Endothelial cell of umbilical vein (primary cell): ENCODE measurements at regions not wholly inside any gene's neighbourhood (a gene's known extent, or its start where the extent isn't known, plus 50 kb on each side); places are given as distances from the start of the nearest gene placed in this dataset.
"Not testable (repeated sequence)": the region's sequence is repeated elsewhere in the genome, so short reads cannot be mapped to it uniquely, and the experiment has no call there.

Experiments used
- BruUV-seq: library from RNA; stranded (reverse); fragments of 400-500 nt; replicated peaks from 2 replicates; lab custom pipeline; 2021; lab: Mats Ljungman, UMichigan
- CTCF ChIA-PET: fragments of 300-600, 350-600 bp; sonication (Branson Sonifier 250); formaldehyde crosslinking; loops from one replicate; lab custom pipeline; 2021; ENCODE audit warnings: antibody characterized with exemption, inconsistent platforms; lab: Charles Lee
- POLR2A ChIA-PET: fragments of 300-600, 350-600 bp; sonication (Branson Sonifier 250); formaldehyde crosslinking; loops from one replicate; lab custom pipeline; 2021; ENCODE audit warnings: antibody characterized with exemption, inconsistent platforms; lab: Charles Lee
- DNase-seq: peaks from one replicate; pipeline ENCODE4 v3.0.0-alpha.2; 2011; ENCODE audit warnings: low read depth, low spot score
- FAIRE-seq: peaks from 2 replicates; lab custom pipeline; 2011; peaks lifted over from hg19 to GRCh38; lab: Jason Lieb, UNC
- H2AFZ ChIP-seq: 2 replicates; pipeline ENCODE4 v1.6.0; 2012; ENCODE audit warnings: low read depth, low read length, control low read depth, inconsistent platforms
- H3K27ac ChIP-seq: 2 replicates; pipeline ENCODE4 v1.5.1; 2011; ENCODE audit warnings: low read depth, mild to moderate bottlenecking, control low read depth, low read length, moderate library complexity; ENCODE audit not compliant: insufficient read depth
- H3K27me3 ChIP-seq, 2 experiments: 2 replicates each; pipeline versions ENCODE4 v1.6.0 to v1.6.1; 2011; ENCODE audit warnings: low read length in 2 of 2, mixed read lengths in 1 of 2; ENCODE audit not compliant: control insufficient read depth in 2 of 2, insufficient read depth in 2 of 2
- H3K36me3 ChIP-seq, 2 experiments: 2 replicates in 1 of 2; 3 replicates in 1 of 2; pipeline ENCODE4 v1.5.1; 2011; ENCODE audit warnings: low read length in 2 of 2, mild to moderate bottlenecking in 1 of 2, moderate library complexity in 1 of 2; ENCODE audit not compliant: control insufficient read depth in 2 of 2, insufficient read depth in 2 of 2; ENCODE audit errors: extremely low read depth in 1 of 2
- H3K4me1 ChIP-seq: 3 replicates; pipeline ENCODE4 v1.5.1; 2011; ENCODE audit warnings: mild to moderate bottlenecking, low read length; ENCODE audit not compliant: control insufficient read depth, insufficient read depth; ENCODE audit errors: extremely low read depth
- H3K4me2 ChIP-seq: 2 replicates; pipeline ENCODE4 v1.6.1; 2011; ENCODE audit warnings: low read length, control low read depth, mixed read lengths; ENCODE audit not compliant: insufficient read depth
- H3K4me3 ChIP-seq, 3 experiments: fragments of 200-600 bp in 1 of 3; sonication (generic), shearing (Covaris generic) in 1 of 3; replicated peaks in 1 of 3; 2 replicates each; pipeline ENCODE4 v1.5.1; 2011 to 2016; ENCODE audit warnings: control low read depth in 3 of 3, low read length in 3 of 3, mild to moderate bottlenecking in 2 of 3, inconsistent platforms in 1 of 3, low read depth in 1 of 3, moderate library complexity in 1 of 3; ENCODE audit not compliant: insufficient read depth in 1 of 3
- H3K79me2 ChIP-seq: 2 replicates; pipeline ENCODE4 v1.6.0; 2012; ENCODE audit warnings: low read length, inconsistent platforms; ENCODE audit not compliant: control insufficient read depth, insufficient read depth
- H3K9ac ChIP-seq: replicated peaks from 2 replicates; pipeline ENCODE3; 2011; ENCODE audit warnings: low read length, control low read depth; ENCODE audit not compliant: insufficient read depth; ENCODE audit errors: extremely low read depth
- H3K9me1 ChIP-seq: replicated peaks from 3 replicates; pipeline ENCODE4 v1.6.0; 2011; ENCODE audit warnings: mild to moderate bottlenecking, low read length; ENCODE audit not compliant: control insufficient read depth, insufficient read depth; ENCODE audit errors: extremely low read depth
- H3K9me3 ChIP-seq: replicated peaks from 2 replicates; pipeline ENCODE4 v1.5.1; 2012; ENCODE audit warnings: low read length, inconsistent platforms; ENCODE audit not compliant: control insufficient read depth, insufficient read depth
- H4K20me1 ChIP-seq: replicated peaks from 2 replicates; pipeline ENCODE3; 2011; ENCODE audit warnings: mild to moderate bottlenecking, low read length; ENCODE audit not compliant: control insufficient read depth, insufficient read depth; ENCODE audit errors: extremely low read depth
- FOS ChIP-seq: IDR thresholded peaks from 2 replicates; pipeline ENCODE4 v1.6.1; 2011; ENCODE audit warnings: mild to moderate bottlenecking, low read length, moderate library complexity, borderline replicate concordance; ENCODE audit not compliant: insufficient read depth
- GATA2 ChIP-seq: IDR thresholded peaks from 2 replicates; pipeline ENCODE4 v1.7.0; 2011; ENCODE audit warnings: low read depth, mild to moderate bottlenecking, moderate library complexity, mixed read lengths, low read length; ENCODE audit not compliant: insufficient read length, insufficient read depth
- JUN ChIP-seq: IDR thresholded peaks from 2 replicates; pipeline ENCODE4 v1.6.1; 2011; ENCODE audit warnings: borderline replicate concordance, low read depth; ENCODE audit not compliant: insufficient read length, insufficient read depth
- MYC ChIP-seq: IDR thresholded peaks from one replicate; pipeline ENCODE4 v1.6.1; 2011; ENCODE audit warnings: mild to moderate bottlenecking, low read depth, low read length
- POLR2A ChIP-seq: IDR thresholded peaks from 2 replicates; pipeline ENCODE4 v1.6.1; 2012; ENCODE audit warnings: low read depth, mild to moderate bottlenecking, control low read depth, low read length
- dilution Hi-C: fragments of 300-500 bp; cut with MboI; formaldehyde crosslinking; loops from one replicate; pipeline ENCODE4 v1.15.0; 2019; ENCODE audit warnings: low sequenced_read_pairs; ENCODE audit not compliant: extremely low pct_ligation_motif_present
- intact Hi-C: fragments of 100-400 bp; cut with micrococcal nuclease; formaldehyde crosslinking; loops from one replicate; pipeline ENCODE4 v1.10.0; 2022
- TF ChIP-seq, protein P1 (sequence below): IDR thresholded peaks from 2 replicates; pipeline ENCODE4 v1.6.1; 2011; ENCODE audit not compliant: insufficient read depth, insufficient read length
- TF ChIP-seq, protein P2 (sequence below), 2 donors: IDR thresholded peaks; 1 replicate in 1 of 2; 2 replicates in 1 of 2; pipeline ENCODE4 v1.5.1; 2011; ENCODE audit warnings: low read length in 2 of 2, mild to moderate bottlenecking in 2 of 2, moderate library complexity in 2 of 2, control low read depth in 1 of 2, inconsistent platforms in 1 of 2, low read depth in 1 of 2; ENCODE audit not compliant: insufficient read depth in 1 of 2; ENCODE audit errors: extremely low read depth in 1 of 2

DNA sequence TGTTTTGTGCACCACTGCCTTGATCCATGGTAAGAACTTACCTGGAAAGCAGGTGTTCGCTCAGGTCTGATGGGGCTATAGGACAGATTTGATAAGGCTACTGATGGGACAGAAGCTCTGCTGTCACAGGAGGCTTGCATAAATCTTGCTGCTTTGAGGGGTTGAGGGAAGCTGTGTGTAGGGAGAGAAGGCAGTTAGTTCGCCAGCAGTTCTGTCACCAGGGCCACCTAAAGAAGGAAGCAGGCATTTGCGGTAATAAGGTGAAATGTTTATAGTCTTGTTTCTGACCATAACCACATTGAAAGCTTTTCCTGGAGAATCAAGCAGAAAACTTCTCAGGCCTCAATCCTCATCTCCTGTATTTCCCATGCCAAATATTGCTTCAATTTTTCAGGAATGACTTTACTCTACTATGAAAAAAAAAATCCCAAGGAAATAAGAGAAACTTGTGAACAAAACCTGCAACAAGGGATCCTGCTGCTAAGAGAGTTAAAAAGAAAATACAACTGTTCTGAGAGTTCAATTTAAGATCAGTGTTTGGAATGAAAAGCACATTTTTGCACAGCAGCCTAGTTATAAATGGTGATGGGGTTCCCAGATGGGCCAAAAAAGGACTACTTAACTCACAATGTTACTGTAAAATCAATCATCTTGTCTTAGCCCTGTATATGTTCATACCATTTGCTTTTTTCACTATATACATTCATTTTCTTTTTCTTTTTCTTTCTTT, 122.0 kb upstream of the RANBP3L start:
- TF ChIP-seq, protein P1, sequence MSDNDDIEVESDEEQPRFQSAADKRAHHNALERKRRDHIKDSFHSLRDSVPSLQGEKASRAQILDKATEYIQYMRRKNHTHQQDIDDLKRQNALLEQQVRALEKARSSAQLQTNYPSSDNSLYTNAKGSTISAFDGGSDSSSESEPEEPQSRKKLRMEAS = no peak
- TF ChIP-seq JUN = no peak
- TF ChIP-seq MYC = no peak
- TF ChIP-seq, protein P2, sequence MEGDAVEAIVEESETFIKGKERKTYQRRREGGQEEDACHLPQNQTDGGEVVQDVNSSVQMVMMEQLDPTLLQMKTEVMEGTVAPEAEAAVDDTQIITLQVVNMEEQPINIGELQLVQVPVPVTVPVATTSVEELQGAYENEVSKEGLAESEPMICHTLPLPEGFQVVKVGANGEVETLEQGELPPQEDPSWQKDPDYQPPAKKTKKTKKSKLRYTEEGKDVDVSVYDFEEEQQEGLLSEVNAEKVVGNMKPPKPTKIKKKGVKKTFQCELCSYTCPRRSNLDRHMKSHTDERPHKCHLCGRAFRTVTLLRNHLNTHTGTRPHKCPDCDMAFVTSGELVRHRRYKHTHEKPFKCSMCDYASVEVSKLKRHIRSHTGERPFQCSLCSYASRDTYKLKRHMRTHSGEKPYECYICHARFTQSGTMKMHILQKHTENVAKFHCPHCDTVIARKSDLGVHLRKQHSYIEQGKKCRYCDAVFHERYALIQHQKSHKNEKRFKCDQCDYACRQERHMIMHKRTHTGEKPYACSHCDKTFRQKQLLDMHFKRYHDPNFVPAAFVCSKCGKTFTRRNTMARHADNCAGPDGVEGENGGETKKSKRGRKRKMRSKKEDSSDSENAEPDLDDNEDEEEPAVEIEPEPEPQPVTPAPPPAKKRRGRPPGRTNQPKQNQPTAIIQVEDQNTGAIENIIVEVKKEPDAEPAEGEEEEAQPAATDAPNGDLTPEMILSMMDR (IDR thresholded peaks at IDR 0.05; ENCODE audit: extremely low read depth in 1 of 2, insufficient read depth in 1 of 2, low read depth in 1 of 2, low read length in 2 of 2) = no peak
- TF ChIP-seq GATA2 = no peak
- TF ChIP-seq POLR2A = no peak
- no peak for TF ChIP-seq FOS
- Histone ChIP-seq H3K79me2 (no peaks in the 10 kb centered on the region), H3K27ac (no peak overlapping the region), H3K27me3 (no peaks in the 10 kb centered on the region), H3K4me2 (no peak overlapping the region), H2AFZ (no peak overlapping the region), H3K9me1 (no peaks in the 10 kb centered on the region), H3K4me1 (no peaks in the 10 kb centered on the region), H3K9me3 (no peaks in the 10 kb centered on the region), H4K20me1 (no peaks in the 10 kb centered on the region), H3K36me3 (no peaks in the 10 kb centered on the region), H3K9ac (no peak overlapping the region), H3K4me3 (no peak overlapping the region)
- POLR2A ChIA-PET = no interaction called here
- intact Hi-C loops (no loop called here), dilution Hi-C loops (no loop called here)
- CTCF ChIA-PET = interaction anchor here (0.7 kb wide), 1 partner anchor 85 kb away, joined by 3 read pairs; no protein-coding TSS in a partner anchor
- FAIRE-seq = no peak
- DNase-seq = no peak
- no TSS peak for BruUV-seq

DNA sequence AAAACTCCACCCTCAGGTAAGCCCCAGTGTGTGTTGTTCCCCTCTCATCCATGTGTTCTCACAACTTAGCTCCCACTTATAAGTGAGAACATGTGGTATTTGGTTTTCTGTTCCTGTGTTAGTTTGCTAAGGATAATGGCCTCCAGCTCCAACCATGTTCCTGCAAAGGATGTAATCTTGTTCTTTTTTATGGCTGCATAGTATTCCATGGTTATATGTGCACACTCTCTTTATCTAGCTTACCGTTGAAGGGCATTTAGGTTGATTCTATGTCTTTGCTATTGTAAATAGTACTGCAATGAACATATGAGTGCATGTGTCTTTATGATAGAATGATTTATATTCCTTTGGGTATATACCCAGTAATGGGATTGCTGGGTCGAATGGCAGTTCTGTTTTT, 124.4 kb upstream of the RANBP3L start:
- H3K27ac ChIP-seq, H3K27me3 ChIP-seq, H3K9me3 ChIP-seq, H3K9me1 ChIP-seq, intact Hi-C loops, POLR2A ChIA-PET, dilution Hi-C loops, H3K4me2 ChIP-seq, H3K4me1 ChIP-seq, H3K9ac ChIP-seq, H3K79me2 ChIP-seq, BruUV-seq, H4K20me1 ChIP-seq, DNase-seq, H3K4me3 ChIP-seq, FAIRE-seq, H2AFZ ChIP-seq, H3K36me3 ChIP-seq: not testable (repeated sequence)
- CTCF ChIA-PET = interaction anchor here (1.8 kb wide), 1 partner anchor 11 kb away, joined by 6 read pairs; no protein-coding TSS in a partner anchor
